ENCODE measurements at regions not wholly inside any gene's neighbourhood (a gene's known extent, or its start where the extent isn't known, plus 50 kb on each side); places are given as distances from the start of the nearest gene placed in this dataset.

GRCh38 chr18:61989138-61989537 is 96.3 kb upstream of the RNF152 start:
- DNase-seq: no peak

- DNase-seq: no peak
Measured at GRCh38 chr18:61988100-61988499, 95.3 kb upstream of the RNF152 start.

GRCh38 chr18:61985681-61986080 is 92.9 kb upstream of the RNF152 start:
- DNase-seq: no peak

- no peak for DNase-seq
Measured at GRCh38 chr18:61984349-61984748, 91.5 kb upstream of the RNF152 start.

- DNase-seq: no peak
Measured at GRCh38 chr18:61982475-61982874, 89.7 kb upstream of the RNF152 start.

- no peak for DNase-seq
Measured at GRCh38 chr18:61980355-61980754, 87.5 kb upstream of the RNF152 start.

- DNase-seq: no peak
Measured at GRCh38 chr18:61975526-61976326, 82.9 kb upstream of the RNF152 start.

- DNase-seq: no peak
Measured at GRCh38 chr18:61973273-61974115, 80.7 kb upstream of the RNF152 start.

GRCh38 chr18:61972389-61973264 is 79.8 kb upstream of the RNF152 start:
- no peak for DNase-seq

GRCh38 chr18:61967252-61967891 is 74.6 kb upstream of the RNF152 start:
- DNase-seq: no peak

- DNase-seq: no peak
Measured at GRCh38 chr18:61965311-61965710, 72.5 kb upstream of the RNF152 start.

GRCh38 chr18:61964616-61965015 is 71.8 kb upstream of the RNF152 start:
- DNase-seq: no peak

GRCh38 chr18:61963705-61964104 is 70.9 kb upstream of the RNF152 start:
- DNase-seq: no peak

- no peak for DNase-seq
Measured at GRCh38 chr18:61957801-61958516, 65.2 kb upstream of the RNF152 start.

GRCh38 chr18:61955644-61956043 is 62.8 kb upstream of the RNF152 start:
- DNase-seq: no peak

- DNase-seq: no peak
Measured at GRCh38 chr18:61954096-61954746, 61.4 kb upstream of the RNF152 start.

GRCh38 chr18:61953641-61954040 is 60.8 kb upstream of the RNF152 start:
- no peak for DNase-seq

- DNase-seq: no peak
Measured at GRCh38 chr18:61953161-61953560, 60.4 kb upstream of the RNF152 start.

GRCh38 chr18:61951396-61951795 is 58.6 kb upstream of the RNF152 start:
- DNase-seq: no peak

- DNase-seq: no peak
Measured at GRCh38 chr18:61950371-61950770, 57.6 kb upstream of the RNF152 start.

GRCh38 chr18:61949946-61950345 is 57.1 kb upstream of the RNF152 start:
- DNase-seq: peak; percentile 48

Data from fibroblast of upper back skin (primary cell).